ENCODE measurements at regions not wholly inside any gene's neighbourhood (a gene's known extent, or its start where the extent isn't known, plus 50 kb on each side); places are given as distances from the start of the nearest gene placed in this dataset.
A peak's percentile ranks its signal among the peaks of the same experiment; 100 is the strongest.

DNA sequence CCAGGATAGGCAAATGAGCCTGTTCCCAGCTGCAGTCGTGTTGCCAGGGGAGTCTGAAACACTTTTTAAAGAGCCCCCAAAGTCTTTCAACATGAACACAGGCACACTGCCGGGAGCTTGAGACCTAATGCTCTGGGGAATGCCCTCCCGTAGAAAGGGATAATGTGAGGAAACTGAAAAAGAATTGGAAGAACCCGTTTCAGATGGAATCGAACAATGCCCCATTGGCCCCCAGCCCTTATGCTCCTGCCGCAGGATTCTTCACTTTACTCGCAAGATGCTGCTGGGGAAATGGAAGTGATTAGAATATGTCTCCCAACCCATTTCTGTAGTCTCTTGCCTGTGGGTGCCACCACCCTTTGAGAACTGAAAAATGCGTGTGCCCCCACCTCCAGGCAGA lies 136.3 kb upstream of the GATA6 start:
- H3K4me3 ChIP-seq (ENCODE audit: low read length), result no peak overlapping the region
- TF ChIP-seq, protein P1, sequence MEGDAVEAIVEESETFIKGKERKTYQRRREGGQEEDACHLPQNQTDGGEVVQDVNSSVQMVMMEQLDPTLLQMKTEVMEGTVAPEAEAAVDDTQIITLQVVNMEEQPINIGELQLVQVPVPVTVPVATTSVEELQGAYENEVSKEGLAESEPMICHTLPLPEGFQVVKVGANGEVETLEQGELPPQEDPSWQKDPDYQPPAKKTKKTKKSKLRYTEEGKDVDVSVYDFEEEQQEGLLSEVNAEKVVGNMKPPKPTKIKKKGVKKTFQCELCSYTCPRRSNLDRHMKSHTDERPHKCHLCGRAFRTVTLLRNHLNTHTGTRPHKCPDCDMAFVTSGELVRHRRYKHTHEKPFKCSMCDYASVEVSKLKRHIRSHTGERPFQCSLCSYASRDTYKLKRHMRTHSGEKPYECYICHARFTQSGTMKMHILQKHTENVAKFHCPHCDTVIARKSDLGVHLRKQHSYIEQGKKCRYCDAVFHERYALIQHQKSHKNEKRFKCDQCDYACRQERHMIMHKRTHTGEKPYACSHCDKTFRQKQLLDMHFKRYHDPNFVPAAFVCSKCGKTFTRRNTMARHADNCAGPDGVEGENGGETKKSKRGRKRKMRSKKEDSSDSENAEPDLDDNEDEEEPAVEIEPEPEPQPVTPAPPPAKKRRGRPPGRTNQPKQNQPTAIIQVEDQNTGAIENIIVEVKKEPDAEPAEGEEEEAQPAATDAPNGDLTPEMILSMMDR (IDR thresholded peaks at IDR 0.05; ENCODE audit: insufficient read depth, low read depth, low read length, missing control alignments), result no peak
- no peak for DNase-seq (ENCODE audit: low read depth)

DNA sequence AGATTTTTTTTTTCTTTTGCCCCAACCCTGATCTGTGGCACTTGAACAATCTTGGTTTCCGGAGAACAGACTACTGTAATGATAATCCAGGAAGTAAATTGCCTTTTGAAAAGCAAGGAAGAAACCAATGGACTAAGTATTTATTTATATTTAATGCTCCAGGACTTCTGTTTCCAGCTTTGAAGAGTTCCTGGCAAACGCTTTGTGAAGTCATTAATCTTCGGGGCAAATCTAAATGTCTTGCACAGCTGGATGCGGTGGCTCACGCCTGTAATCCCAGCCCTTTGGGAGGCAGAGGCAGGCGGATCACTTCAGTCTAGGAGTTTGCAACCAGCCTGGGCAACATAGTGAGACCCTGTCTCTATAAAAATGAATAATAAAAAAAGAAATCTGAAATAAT lies 135.1 kb upstream of the GATA6 start:
- no peak overlapping the region for H3K4me3 ChIP-seq (ENCODE audit: low read length)
- DNase-seq (ENCODE audit: low read depth), result no peak
- TF ChIP-seq, protein P1 (IDR thresholded peaks at IDR 0.05; ENCODE audit: insufficient read depth, low read depth, low read length, missing control alignments), result no peak

DNA sequence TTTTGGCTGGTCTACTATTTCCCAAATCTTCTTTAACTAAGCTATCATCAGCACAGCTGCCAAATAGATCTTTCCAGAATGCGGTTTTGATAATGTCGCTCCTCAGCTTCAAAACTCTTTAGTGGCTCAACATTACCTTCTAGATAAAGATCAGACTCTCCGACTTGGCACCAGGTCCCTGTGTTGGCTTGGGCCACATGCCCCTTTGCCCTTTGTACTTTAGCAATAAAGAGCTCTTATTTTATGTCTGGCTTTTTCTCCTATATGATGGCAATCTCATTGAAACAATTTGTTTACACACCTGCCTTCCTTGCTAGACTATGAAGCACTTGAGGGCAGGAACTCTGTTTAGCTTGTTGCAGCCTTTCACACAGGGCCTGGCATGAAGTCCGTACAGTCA lies 128.9 kb upstream of the GATA6 start:
- no peak for DNase-seq (ENCODE audit: low read depth)
- no peak overlapping the region for H3K4me3 ChIP-seq (ENCODE audit: low read length)
- TF ChIP-seq, protein P1 (IDR thresholded peaks at IDR 0.05; ENCODE audit: insufficient read depth, low read depth, low read length, missing control alignments), result no peak

DNA sequence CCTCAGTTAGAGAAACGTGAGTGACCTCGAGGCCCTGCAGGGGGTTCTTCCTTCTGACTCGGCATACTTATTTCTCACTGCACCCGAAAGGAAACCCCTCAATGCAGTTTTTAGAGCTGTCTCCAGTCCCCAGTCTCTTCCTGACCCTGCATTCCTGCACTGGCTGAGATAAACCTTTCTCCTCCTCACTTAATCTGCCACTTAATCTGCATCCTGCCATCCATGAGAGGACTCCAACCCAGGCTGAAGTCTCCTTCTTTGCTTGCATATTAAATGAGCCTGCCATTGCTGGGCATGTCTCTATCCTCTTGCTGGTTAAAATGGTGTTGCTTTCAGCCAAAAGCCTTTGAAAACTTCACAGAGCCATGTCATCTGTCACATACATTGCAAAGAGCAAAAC lies 125.6 kb upstream of the GATA6 start:
- TF ChIP-seq, protein P1 (IDR thresholded peaks at IDR 0.05; ENCODE audit: insufficient read depth, low read depth, low read length, missing control alignments), result no peak
- H3K4me3 ChIP-seq (ENCODE audit: low read length), result no peak overlapping the region

DNA sequence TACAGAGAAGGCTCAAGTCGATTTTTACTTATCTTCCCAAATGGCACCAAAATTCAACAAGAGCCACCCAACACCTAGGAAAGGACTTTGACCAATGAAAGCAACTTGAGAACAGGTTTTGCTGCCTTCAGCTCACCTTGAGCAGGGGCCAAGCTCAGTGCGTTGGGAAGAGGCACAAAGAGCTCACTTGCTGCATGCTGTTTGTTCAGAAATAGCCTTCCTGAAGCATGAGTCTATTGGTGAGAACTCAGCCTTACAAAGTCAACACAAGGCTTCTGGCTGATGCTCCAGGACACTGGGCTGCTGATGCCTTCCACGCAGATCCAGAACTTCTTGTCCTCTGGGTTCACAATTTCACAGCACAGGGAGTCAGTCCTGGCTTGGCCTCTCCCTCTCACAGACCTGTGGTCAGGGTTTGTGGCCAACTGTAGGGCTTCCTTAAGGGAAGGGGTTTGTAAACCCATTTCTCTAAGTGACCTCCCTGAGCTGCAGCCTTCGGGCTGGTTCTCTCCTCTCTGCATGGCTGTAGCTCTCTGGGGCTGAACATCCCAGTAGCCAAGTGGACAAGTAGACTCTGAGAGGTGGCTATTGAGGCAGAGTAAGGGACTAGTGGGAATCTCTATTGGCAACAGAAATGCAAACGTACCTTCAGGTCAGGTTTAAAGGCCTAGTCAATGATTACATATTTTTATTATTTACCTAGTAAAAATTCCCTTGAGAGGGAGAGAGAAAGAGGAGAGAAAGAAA lies 124.7 kb upstream of the GATA6 start:
- TF ChIP-seq, protein P1 (IDR thresholded peaks at IDR 0.05; ENCODE audit: insufficient read depth, low read depth, low read length, missing control alignments), result no peak
- no peak overlapping the region for H3K4me3 ChIP-seq (ENCODE audit: low read length)
- peak; percentile 6 for DNase-seq (ENCODE audit: low read depth)

More for the DNA sequence above, 125.6 kb upstream of the GATA6 start:
- no peak for DNase-seq (ENCODE audit: low read depth)

DNA sequence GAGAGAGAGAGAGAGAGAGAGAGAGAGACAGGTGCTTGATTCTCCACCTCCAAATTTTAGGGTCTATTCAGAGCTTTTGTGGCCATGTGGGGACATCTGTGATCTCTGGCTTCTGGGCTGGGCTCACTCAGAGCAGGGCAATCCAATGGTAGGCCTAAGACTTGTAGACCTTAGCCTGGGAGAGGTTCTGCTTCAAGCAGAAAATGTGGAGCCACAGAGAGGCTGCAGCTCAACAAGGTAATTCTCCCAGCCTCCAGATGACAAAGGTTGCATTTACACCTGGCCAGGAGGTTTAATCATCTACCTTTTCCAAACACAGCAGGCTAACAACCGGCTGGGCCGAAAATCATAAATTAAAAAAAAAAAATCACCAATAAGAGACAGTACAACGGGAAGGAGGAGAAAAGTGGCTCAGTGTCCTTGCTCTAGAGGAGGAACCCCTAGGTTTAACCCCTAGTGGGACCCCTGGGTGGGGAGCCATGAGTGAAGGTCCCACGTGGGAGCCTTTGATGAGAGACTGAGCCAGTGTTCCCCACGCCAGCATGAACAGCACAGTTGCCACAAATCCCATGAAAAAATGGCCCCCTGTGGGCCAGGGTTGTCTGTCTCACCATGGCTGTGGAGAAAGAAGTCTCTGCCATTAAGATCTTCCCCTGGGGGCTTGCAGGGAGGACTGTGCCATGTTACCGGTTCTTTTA lies 124.0 kb upstream of the GATA6 start:
- TF ChIP-seq, protein P1 (IDR thresholded peaks at IDR 0.05; ENCODE audit: insufficient read depth, low read depth, low read length, missing control alignments), result no peak
- no peak overlapping the region for H3K4me3 ChIP-seq (ENCODE audit: low read length)
- no peak for DNase-seq (ENCODE audit: low read depth)

Data from epithelial cell of esophagus (primary cell).